GM12874 (cell line): ENCODE measurements at regions not wholly inside any gene's neighbourhood (a gene's known extent, or its start where the extent isn't known, plus 50 kb on each side); places are given as distances from the start of the nearest gene placed in this dataset.

Source experiments
- CTCF ChIP-seq: IDR thresholded peaks from 2 replicates; pipeline ENCODE4 v1.5.1; 2011; ENCODE audit warnings: low read depth, mild to moderate bottlenecking, control low read depth, low read length, moderate library complexity; ENCODE audit not compliant: insufficient read depth

- no peak for TF ChIP-seq CTCF
Measured at GRCh38 chr4:38343608-38344007, 320.4 kb upstream of the KLF3 start.

GRCh38 chr4:38344929-38345328 is 319.1 kb upstream of the KLF3 start:
- TF ChIP-seq CTCF = no peak

DNA sequence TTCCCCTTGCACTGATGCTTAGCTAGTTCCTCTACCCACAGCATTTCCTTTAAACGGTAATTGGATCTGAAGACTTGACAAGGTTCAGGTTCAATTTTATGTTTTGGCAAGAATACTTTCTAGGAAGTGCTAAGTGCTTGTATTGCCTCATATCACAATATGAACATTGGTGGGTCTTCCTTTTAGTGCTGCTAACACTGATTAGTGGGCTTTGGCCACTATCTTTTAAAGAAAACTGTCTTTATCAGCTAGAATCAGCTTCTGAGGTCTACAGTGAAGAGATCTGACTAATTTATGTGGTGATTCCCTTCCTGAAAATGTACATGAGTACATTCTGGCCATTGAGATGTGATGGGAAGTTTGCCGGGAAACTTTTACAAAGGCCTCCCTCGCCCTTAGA is 316.7 kb upstream of the KLF3 start:
- no peak for TF ChIP-seq CTCF

DNA sequence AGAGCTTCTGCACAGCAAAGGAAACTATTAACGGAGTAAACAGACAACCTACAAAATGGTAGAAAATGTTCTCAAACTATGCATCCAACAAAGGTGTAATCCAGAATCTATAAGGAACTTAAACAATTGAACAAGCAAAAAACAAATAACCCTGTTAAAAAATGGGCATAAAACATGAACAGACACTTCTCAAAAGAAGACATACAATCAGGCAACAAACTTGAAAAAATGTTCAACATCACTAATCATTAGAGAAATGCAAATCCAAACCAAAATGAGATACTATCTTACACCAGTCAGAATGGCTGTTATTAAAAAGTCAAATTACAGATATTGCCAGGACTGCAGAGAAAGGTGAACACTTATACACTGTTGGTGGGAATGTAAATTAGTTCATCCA is 309.6 kb upstream of the KLF3 start:
- TF ChIP-seq CTCF = no peak

DNA sequence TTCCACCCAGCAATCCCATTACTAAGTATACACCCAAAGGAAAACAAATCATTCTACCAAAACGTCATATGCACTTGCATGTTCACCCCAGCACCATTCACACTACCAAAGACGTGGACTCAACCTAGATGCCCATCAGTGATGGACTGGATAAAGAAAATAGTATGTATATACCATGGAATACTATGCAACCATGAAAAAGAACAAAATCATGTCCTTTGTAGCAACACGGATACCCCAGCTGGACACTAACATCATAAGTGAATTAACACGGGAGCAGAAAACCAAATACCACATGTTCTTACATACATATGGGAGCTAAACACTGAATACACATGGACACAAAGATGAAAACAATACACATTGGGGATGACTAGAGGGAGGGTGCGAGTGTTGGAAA is 309.1 kb upstream of the KLF3 start:
- TF ChIP-seq CTCF = no peak

DNA sequence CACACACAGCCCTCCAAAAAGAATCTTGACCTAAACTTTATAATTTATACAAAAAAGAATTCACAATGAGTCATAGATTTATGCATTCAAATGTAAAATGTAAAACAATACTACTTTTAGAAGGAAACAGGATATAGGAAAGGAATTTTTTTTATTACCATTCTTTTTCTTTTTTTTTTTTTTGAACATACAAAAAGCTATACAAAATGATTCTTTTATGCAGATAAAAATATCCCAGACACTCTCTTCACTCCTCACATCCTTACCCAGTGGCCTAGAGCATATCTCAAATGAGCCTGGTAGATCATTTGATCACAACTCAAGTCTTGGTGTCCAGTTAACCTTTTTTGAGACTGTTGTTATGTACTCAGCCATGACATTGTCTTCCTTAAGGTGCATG is 307.3 kb upstream of the KLF3 start:
- no peak for TF ChIP-seq CTCF

DNA sequence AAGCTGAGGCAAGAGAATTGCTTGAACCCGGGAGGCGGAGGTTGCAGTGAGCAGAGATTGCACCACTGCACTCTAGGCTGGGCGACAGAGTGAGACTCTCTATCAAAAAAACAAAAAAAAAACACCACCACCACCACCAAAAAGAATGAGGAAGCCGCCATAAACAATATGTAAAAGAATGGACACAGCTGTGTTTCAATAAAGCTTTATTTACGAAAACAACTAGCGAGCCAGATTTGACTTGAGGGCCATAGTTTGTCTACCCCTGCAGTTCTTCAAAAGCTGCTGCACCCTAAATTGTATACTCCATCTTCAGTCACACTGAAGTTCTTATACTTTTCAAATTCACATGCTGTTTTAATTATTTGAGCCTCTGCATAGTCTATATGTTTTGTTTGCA is 306.5 kb upstream of the KLF3 start:
- TF ChIP-seq CTCF = no peak

- TF ChIP-seq CTCF = no peak
Measured at GRCh38 chr4:38359113-38359512, 304.9 kb upstream of the KLF3 start.
